Tibial nerve (tissue), 4 donors: ENCODE measurements at regions not wholly inside any gene's neighbourhood (a gene's known extent, or its start where the extent isn't known, plus 50 kb on each side); places are given as distances from the start of the nearest gene placed in this dataset.

ENCODE experiments used
- DNase-seq, 2 donors: peaks; one replicate each; pipeline ENCODE4 v3.0.0-alpha.2; 2019; ENCODE audit warnings: low spot score in 2 of 2
- H3K27ac ChIP-seq, 4 donors: fragments of 200-600 bp; sonication (generic) in 3 of 4; one replicate each; pipeline ENCODE4 v1.5.1; 2017 to 2019; ENCODE audit warnings: mild to moderate bottlenecking in 1 of 4
- H3K27me3 ChIP-seq, 2 donors: fragments of 200-600 bp; sonication (generic) in 1 of 2; one replicate each; pipeline versions ENCODE4 v1.5.1 to v1.6.0; 2017 to 2019
- H3K36me3 ChIP-seq, 3 donors: fragments of 200-600 bp; sonication (generic); one replicate each; pipeline ENCODE4 v1.5.1; 2018 to 2019
- H3K4me1 ChIP-seq, 4 donors: fragments of 200-600 bp; sonication (generic) in 3 of 4; one replicate each; pipeline ENCODE4 v1.5.1; 2017 to 2019
- H3K4me3 ChIP-seq, 4 donors: fragments of 200-600 bp; sonication (generic) in 3 of 4; one replicate each; pipeline ENCODE4 v1.5.1; 2017 to 2019; ENCODE audit warnings: mild to moderate bottlenecking in 1 of 4, moderate library complexity in 1 of 4
- H3K9me3 ChIP-seq, 4 donors: fragments of 200-600 bp; sonication (generic) in 3 of 4; one replicate each; pipeline ENCODE4 v1.5.1; 2017 to 2019
- EP300 ChIP-seq, 2 donors: sonication (generic); formaldehyde crosslinking; IDR thresholded peaks; one replicate each; pipeline ENCODE4 v1.6.1; 2017; ENCODE audit warnings: antibody characterized with exemption in 2 of 2, mild to moderate bottlenecking in 1 of 2
- POLR2A ChIP-seq, 2 donors: fragments of 450-650 bp; IDR thresholded peaks; one replicate each; pipeline ENCODE4 v1.6.1; 2017; ENCODE audit warnings: antibody characterized with exemption in 2 of 2, mild to moderate bottlenecking in 2 of 2, moderate library complexity in 2 of 2
- WGBS, 2 donors: methylation state at CpG; one replicate each; pipeline ENCODE4 v1.1.5; 2018; 5-methylcytosine and 5-hydroxymethylcytosine counted together
- TF ChIP-seq, protein P1 (sequence below), 5 experiments: fragments of 200-600 bp in 3 of 5; fragments of 450-650 bp in 2 of 5; sonication (generic) in 3 of 5; IDR thresholded peaks; one replicate each; pipeline ENCODE4 v1.5.1; 2016 to 2019; ENCODE audit warnings: antibody characterized with exemption in 5 of 5, mild to moderate bottlenecking in 3 of 5, moderate library complexity in 2 of 5

DNA sequence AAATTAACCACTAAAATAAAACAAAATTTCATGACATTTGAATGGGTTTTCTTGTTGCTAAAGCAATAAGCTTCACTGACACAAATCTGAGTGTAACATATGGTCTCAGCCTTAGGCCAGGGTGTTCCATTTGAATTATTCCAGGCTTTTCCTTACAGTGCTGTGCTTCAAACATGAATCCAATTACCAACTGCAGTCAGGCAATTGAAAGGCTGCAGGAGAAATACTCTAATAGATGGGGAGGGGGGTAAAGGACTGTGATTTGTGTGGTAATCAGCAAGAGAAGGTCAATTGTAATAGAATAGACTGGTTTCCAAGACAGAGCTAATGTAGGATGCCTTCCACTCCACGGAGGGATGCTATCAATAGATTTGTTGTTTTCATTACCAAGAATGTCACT lies 466.7 kb downstream of the C3orf38 start:
- no peak for DNase-seq
- no peaks in the 10 kb centered on the region for H3K27me3 ChIP-seq
- no peaks in the 10 kb centered on the region for H3K4me1 ChIP-seq
- no peaks in the 10 kb centered on the region for H3K36me3 ChIP-seq
- H3K4me3 ChIP-seq, result no peak overlapping the region
- TF ChIP-seq, protein P1, sequence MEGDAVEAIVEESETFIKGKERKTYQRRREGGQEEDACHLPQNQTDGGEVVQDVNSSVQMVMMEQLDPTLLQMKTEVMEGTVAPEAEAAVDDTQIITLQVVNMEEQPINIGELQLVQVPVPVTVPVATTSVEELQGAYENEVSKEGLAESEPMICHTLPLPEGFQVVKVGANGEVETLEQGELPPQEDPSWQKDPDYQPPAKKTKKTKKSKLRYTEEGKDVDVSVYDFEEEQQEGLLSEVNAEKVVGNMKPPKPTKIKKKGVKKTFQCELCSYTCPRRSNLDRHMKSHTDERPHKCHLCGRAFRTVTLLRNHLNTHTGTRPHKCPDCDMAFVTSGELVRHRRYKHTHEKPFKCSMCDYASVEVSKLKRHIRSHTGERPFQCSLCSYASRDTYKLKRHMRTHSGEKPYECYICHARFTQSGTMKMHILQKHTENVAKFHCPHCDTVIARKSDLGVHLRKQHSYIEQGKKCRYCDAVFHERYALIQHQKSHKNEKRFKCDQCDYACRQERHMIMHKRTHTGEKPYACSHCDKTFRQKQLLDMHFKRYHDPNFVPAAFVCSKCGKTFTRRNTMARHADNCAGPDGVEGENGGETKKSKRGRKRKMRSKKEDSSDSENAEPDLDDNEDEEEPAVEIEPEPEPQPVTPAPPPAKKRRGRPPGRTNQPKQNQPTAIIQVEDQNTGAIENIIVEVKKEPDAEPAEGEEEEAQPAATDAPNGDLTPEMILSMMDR (IDR thresholded peaks at IDR 0.05), result no peak
- TF ChIP-seq EP300 (IDR thresholded peaks at IDR 0.05) (no peak), POLR2A (IDR thresholded peaks at IDR 0.05) (no peak)
- WGBS, 2 donors, result 37% methylated on average over 1 of the region's 1 CpG
- H3K9me3 ChIP-seq, result no peaks in the 10 kb centered on the region
- H3K27ac ChIP-seq, result no peak overlapping the region

DNA sequence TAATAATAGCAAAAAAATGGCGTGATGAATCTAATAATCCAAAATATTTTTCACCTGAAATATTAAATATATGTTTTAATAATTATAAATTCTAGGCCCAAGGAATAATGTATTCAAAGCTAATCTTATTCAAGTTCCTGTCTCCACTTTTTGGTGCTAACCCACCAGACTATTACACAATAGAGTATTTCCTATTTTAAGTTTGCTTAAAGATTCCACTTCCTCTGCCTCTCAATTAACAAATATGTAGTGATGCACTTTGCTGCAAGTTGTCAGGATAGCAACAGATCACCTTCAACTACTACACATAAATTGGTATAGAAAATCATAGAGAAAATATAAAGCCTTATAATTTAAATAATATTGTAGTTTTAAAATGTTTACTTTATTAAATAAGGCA lies 467.5 kb downstream of the C3orf38 start:
- whole genome bisulfite sequencing, 2 donors, result 91 to 92% methylated on average over 1 of the region's 1 CpG
- Histone ChIP-seq H3K36me3 (no peaks in the 10 kb centered on the region), H3K4me3 (no peak overlapping the region), H3K27me3 (no peaks in the 10 kb centered on the region), H3K9me3 (no peaks in the 10 kb centered on the region), H3K4me1 (no peaks in the 10 kb centered on the region), H3K27ac (no peak overlapping the region)
- DNase-seq, result no peak
- TF ChIP-seq EP300 (IDR thresholded peaks at IDR 0.05), result no peak
- no peak for TF ChIP-seq POLR2A (IDR thresholded peaks at IDR 0.05)
- TF ChIP-seq, protein P1 (IDR thresholded peaks at IDR 0.05), result no peak

DNA sequence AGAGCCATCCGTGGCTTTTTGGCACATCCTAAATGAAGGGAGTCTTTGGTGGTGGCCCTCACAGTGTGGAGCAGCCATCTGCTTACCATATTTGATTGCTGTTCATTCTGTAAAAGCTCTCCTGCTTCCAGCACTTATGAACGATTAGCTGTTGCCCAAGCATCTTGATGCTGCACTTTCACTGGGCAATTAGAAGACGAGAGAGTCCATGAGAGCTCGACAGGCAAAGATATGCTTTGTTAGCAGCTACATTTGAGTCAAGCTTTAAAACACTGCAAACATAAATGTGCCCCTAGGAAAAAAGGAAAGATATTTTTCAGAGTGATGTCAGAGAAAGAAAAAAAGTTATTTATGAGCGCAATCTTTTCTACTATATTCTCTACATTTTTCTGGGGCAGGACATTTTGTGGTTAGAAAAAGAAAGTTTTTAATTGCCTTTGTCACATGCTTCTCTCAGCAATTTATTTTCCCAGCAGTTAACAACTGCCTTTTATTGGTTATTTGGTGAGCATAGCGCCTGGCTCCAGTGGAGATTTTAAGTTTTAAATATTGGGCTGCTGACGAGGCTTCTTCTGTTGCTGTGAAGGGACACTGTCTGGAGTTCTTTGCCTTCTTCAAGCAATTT lies 468.4 kb downstream of the C3orf38 start:
- DNase-seq, result no peak
- Histone ChIP-seq H3K27me3 (no peaks in the 10 kb centered on the region), H3K36me3 (no peaks in the 10 kb centered on the region), H3K4me3 (no peak overlapping the region), H3K4me1 (no peaks in the 10 kb centered on the region), H3K27ac (no peak overlapping the region), H3K9me3 (no peaks in the 10 kb centered on the region)
- WGBS, 2 donors, result 30 to 35% methylated on average over 7 of the region's 7 CpGs
- TF ChIP-seq, protein P1 (IDR thresholded peaks at IDR 0.05), result no peak
- TF ChIP-seq EP300 (IDR thresholded peaks at IDR 0.05), result no peak

DNA sequence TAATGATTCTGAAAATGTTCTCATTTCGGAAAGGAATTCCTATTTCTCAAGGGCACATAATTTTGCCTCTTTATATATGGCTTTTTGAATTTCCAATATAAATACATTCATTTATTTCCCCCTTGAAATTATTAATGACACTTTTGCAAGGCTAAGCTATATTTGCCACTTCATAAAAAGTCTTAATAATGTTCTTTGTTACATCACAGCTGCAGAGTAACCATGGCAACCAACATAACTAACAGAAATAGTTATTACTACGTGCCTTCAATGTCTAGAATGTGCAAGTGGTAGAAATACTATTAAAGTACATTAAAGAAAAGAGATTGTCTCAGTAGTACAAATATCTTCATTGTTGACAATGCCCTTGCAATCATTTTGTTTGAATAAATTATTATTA lies 471.8 kb downstream of the C3orf38 start:
- H3K36me3 ChIP-seq, result no peaks in the 10 kb centered on the region
- WGBS, 2 donors, result 50 to 58% methylated on average over 2 of the region's 2 CpGs
- H3K4me3 ChIP-seq, result no peak overlapping the region
- no peaks in the 10 kb centered on the region for H3K4me1 ChIP-seq
- H3K27ac ChIP-seq, result no peak overlapping the region
- TF ChIP-seq, protein P1 (IDR thresholded peaks at IDR 0.05), result no peak
- TF ChIP-seq EP300 (IDR thresholded peaks at IDR 0.05), result no peak
- no peak for TF ChIP-seq POLR2A (IDR thresholded peaks at IDR 0.05)
- DNase-seq, result no peak
- H3K27me3 ChIP-seq, result no peaks in the 10 kb centered on the region
- H3K9me3 ChIP-seq, result no peaks in the 10 kb centered on the region

DNA sequence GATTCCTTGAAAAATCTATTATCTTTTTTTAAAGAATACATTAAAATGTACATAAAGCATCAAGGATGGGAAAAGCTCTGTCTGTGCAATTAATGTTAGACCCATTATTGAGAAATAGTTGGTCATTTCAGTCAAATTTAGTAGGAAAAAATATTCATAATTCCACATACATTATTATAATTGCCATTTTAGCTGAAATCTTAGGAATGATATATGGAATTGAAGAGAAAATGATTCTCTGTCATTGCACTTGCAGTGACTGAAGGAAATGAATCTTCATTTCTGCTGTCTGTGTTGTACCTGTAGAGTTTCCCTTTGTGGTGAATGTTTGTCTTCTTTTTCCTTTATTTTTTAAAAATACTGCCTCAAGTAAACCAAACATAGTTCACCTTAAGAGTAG lies 473.9 kb downstream of the C3orf38 start:
- Histone ChIP-seq H3K4me1 (no peaks in the 10 kb centered on the region), H3K27ac (no peak overlapping the region), H3K9me3 (no peaks in the 10 kb centered on the region), H3K4me3 (no peak overlapping the region), H3K36me3 (no peaks in the 10 kb centered on the region), H3K27me3 (no peaks in the 10 kb centered on the region)
- no peak for DNase-seq
- no peak for TF ChIP-seq POLR2A (IDR thresholded peaks at IDR 0.05)
- TF ChIP-seq, protein P1 (IDR thresholded peaks at IDR 0.05), result no peak
- no peak for TF ChIP-seq EP300 (IDR thresholded peaks at IDR 0.05)
